Pulmonary artery endothelial cell (primary cell): ENCODE measurements at regions not wholly inside any gene's neighbourhood (a gene's known extent, or its start where the extent isn't known, plus 50 kb on each side); places are given as distances from the start of the nearest gene placed in this dataset.

ENCODE experiments used
- DNase-seq: peaks from one replicate; pipeline ENCODE4 v3.0.0-alpha.2; 2011; ENCODE audit warnings: low read depth, low spot score

DNA sequence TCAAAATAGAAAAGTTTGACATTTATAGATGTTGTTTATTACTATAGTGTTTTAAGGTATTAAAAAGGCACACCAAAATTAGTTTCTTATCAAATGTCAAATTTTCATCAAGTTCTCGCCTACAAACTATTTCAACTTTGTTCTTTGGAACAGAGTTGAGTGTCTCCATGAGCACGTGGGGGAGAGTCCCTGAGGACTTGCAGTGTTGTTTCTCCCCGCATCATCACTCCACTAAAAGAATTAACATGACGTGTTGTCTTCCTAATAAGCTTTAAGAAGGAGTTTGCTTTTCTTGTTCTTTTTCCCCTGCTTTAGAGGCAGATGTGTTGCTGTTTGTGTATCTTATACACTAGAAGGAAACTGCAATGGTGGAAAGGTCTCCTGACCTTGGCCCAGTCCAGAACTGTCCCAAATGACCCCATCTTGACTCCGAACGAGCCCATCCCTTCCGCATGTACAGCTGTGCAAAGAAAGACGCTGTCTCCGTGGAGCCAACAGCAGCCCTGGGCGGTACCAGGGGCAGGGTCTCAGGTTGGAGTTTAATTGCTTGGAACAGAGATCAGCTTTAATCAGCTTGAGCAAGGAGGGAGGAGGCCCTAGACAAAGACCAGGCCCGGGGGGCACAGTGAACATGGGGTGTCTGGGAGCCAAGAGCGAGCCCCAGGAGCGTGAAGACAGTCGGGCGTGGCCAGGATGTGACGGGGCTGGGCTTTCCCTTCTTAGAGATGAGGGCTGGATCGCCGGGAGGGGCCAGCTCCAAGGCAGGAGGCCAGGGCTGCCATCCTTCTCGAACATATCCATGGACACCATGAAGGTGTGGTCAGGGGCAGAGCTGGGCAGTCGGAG lies 215.4 kb upstream of the RTL1 start:
- DNase-seq: no peak

DNA sequence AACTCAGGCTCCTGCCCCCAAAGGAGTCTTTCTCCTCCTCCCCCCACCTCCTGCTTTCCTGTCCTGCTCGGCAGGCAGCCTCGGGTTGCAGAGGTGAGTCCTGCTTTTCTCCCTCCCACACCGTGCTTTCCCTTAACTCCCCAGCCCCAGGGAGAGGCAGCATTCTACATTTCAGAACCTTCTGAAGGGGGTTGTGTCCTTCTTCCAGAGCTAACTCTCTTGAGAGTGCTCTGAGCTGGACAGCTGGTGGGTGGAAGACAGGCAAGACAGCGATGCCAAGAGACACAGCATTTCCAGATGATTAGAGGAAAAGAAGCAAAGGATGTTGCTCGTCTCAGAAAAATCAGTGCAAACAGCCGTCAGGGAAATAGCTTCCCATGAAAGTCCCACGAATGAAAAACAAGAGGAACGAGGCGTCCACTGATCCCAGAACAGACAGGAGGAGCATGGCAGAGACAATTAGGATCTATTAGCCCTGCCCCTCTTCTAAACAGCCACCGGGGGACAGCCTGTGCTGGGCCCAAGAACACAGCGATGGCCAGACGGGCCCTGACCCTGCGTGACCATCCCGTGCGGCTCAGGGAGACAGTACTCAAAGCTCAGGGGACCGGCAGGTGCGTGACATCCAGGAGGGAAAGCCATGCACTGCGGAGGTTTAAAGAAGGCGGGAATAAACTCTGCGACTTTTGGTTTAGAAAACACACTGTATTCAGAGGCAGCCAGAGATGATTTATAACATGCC lies 216.5 kb upstream of the RTL1 start:
- DNase-seq: no peak

GRCh38 chr14:101120641-101121507 lies 217.4 kb upstream of the RTL1 start:
- DNase-seq: no peak

GRCh38 chr14:101121508-101122139 lies 218.1 kb upstream of the RTL1 start:
- no peak for DNase-seq

- DNase-seq: no peak
Measured at GRCh38 chr14:101122237-101123141, 219.0 kb upstream of the RTL1 start.

DNA sequence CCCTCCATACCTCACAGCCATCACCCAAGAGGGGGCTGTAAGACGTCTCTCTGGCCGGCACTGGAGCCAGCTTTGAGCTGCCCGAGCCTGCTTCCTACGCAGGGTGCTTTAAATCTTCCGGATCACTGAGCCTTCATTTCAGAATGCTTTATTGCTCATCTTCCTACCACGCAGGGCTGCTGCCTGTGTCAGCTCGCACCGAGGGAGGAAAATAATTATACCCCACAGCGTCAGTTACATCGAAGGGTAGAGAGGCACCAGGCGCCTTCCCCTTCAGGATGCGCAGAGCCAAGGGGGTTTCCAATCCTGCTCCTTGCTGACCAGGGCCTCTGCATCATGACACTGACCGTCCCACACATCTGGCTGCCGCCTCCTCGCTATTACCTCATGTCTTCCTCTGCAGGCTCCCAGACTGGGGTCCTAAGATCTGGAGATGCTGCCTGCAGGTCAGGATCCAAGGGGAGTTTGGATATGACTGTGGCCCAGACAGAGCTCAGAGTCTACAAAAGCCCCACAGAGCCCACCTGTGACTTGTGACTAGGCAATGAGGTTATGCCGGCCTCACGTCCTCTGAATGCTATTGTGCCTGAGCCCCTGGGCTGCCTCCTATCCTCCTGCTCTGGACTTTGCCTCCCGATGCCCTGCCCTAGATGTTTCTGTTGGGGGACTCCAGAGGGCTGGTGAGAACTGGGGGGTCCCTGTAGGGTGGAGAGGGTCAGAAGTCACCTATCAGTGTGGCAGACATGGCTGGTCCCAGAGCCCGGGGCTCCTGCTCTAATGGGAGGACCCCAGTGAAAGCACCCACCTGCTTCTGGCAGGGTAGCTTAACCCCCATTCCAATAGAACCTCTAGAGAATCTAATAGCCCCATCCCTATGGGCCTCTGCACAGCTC lies 220.3 kb upstream of the RTL1 start:
- no peak for DNase-seq

GRCh38 chr14:101124815-101125214 lies 221.3 kb upstream of the RTL1 start:
- DNase-seq: no peak

DNA sequence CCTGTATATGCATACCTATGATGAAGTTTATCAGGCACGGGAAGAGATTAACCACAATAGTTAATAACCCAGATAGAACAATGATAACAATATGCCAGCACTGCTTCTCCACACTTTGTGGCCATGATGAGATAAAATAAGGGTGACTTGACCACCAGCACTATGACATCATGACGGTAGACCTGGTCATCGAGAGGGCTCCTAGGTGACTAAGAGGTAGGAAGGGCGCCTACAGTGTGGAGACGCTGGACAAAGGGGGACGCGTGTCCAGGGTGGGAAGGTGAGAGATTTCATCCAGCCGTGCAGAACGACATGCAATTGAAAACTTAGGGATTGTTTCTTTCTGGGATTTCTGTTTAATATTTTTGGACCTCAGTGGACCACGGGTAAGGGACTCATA lies 221.8 kb upstream of the RTL1 start:
- DNase-seq: no peak

DNA sequence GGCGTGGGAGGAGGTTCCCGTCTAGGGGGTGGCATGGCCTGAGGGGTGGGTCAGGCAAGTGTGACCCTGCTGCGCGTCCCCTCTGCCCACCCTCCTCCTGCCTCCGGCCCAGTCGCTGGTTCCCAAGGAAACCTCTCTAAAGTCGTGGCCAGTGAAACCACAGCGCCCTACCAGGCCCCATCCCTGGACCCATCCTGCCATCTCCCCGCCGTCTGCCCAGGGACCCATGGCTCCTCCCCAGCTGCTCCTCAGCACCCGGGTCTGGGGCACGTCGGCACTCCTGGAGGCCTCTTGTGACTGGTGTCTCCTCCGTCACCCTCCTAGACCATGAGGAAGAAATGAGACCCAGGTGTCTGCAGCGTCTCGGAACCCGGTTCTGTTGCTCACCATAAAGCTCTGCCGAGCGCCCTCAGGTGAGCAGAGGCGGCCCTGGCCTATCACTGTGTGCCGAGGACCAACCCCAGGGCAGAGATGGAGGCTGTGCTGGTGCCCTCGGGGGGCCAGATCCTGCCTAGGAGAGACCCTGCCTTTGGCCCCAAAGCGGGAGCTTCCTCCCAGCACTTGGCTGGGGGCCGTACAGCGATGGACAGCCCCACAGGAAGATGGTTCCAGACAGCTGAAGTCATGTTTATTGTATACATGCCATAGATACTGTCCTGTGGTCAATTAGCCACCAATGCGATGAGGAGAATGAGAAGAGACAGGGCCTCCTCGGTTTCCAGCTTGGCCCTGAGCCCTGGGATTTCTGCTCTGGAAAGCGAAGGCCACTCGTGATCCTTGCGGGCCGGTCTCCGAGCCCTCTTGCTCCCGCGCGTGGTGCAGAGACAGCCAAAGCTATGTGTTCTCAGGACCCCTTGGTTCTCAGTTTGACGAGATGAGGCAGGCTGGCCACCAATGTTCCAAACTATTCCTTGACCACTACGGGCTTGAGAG lies 222.5 kb upstream of the RTL1 start:
- DNase-seq: no peak

DNA sequence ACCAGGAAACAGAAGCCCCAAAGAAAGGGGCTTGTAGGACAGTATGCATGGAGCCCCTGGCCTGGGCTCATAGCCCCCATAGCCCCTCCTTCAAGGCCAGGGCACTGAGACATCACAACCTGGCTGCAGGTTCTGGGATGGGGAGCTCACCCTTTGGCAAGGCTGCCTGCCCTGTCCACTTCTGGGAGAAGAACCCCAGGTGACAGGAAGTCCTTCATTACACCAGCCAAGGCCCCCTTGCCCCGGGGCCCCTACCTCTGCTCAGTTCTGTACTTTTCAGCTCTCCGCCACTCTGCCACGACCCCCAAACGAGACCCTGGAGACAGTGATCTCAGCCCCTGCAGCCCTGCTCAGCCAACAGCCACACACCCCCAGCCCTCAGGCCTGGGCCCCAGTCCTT lies 223.2 kb upstream of the RTL1 start:
- no peak for DNase-seq

DNA sequence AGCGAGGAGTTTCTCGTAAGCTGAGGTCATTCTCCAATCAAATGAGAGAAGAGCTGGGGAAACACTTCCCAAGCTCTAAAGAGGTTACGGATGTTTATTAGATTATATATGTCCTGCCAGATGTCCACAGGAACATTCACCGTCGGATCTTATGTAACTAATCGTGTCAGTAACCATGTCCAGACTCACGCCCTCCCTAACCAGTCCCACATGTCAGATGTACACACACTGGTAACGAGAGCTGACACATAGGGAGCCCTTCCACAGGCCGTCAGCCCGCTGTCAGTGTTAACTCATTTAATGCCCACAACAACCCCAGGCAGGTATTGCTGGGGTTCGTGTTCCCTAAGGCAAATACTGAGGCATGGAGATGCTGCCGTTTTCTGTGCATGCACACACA lies 223.7 kb upstream of the RTL1 start:
- DNase-seq: no peak

- DNase-seq: no peak
Measured at GRCh38 chr14:101128478-101129321, 225.2 kb upstream of the RTL1 start.

DNA sequence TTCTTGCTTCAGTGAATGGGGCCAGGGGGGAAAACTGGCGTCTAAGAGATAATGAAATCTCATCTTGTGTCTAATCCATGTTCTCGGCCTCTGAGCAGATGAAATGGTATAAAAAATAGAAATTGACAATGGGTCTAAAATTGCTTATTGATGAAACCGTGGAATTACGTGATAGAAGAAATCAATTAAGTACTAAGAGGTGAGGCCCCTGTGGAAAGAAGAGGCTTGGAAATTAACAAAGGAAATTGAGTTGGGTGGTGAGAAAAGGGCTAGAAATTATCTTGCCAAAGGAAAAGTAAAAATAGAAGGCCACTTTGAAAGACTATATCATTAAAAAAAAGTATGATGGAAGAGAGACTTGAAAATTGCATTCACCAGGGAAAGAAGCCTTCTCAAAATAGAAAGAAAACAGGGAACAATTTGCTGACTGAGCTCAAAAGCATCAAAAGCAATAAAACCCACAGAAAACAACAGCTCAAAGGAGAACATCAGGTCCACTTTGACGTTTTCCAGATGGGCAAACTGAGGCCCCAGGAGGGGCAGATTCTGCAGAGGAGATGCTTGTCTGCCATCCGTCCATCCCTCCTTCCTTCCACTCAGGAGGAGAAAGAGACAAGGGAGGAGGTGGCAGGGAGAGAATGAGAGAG lies 226.1 kb upstream of the RTL1 start:
- DNase-seq: no peak

DNA sequence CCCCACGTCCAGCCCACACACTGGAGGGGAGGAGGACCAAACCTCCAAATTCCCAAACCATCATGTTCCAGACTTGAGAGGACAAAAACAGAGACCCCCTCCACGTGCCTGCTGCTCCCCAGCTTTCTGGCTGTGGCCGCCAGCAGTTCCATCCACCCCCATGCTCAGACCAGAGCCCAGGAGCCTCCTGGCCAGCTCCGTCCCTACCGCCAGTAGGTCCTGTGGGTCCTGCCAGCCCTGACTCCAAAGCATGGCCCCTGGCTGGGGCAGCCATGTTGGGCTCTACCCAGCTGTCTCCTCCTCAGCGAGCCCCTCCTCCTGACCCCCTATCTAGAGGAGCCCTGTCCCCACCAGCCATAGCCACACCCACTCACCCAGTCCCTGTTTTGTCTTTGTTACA lies 227.3 kb upstream of the RTL1 start:
- no peak for DNase-seq

- no peak for DNase-seq
Measured at GRCh38 chr14:101131451-101131916, 228.0 kb upstream of the RTL1 start.

DNA sequence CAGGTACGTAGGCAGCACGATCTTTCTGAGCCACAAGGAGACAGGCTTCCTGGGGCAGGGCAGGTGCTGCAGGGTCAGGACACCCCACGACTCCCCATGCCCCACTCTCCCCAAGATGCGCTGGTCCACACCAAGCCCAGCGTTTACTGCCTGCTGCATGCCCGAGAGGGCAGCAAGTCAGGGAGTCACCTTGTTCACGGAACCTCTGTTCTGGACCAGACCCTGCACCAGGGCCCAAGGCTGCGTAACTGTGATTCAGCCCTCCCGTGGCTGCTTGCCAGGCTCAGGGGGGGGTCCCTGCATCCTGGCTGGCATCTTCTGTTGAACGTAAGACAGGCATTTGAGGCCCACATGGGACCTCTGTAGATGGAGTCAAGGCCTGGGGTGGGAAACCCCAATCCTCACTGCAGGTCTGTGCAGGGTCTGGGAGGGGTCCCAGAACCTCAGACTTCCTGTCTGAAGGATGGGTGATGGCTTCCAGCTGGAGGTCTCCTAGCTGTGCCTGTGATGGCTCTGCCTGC lies 228.6 kb upstream of the RTL1 start:
- DNase-seq: no peak
